K562 (cell line): ENCODE measurements at regions not wholly inside any gene's neighbourhood (a gene's known extent, or its start where the extent isn't known, plus 50 kb on each side); places are given as distances from the start of the nearest gene placed in this dataset.

Source experiments
- ATAC-seq: fragments of 200-7000 bp; cut with Tn5 transposase; 3 replicates; pipeline ENCODE4 v1.9.1; 2020; ENCODE audit warnings: moderate library complexity
- BruUV-seq: library from RNA; stranded (reverse); fragments of 400-500 nt; replicated peaks from 2 replicates; lab custom pipeline; 2021; lab: Mats Ljungman, UMichigan
- CTCF ChIA-PET: fragments of 300-600 bp; formaldehyde crosslinking; extraction: SDS; loops from one replicate; lab custom pipeline; 2021; ENCODE audit warnings: low intra/inter-chr PET ratio; lab: Yijun Ruan, JAX
- POLR2A ChIA-PET: fragments of 300-600, 350-650 bp; sonication (Branson Sonifier 250); formaldehyde crosslinking; extraction: SDS; loops from one replicate; lab custom pipeline; 2021; ENCODE audit warnings: antibody characterized with exemption, inconsistent platforms; lab: Yijun Ruan, JAX
- DNase-seq, 4 experiments: peaks; one replicate each; pipeline versions ENCODE4 v3.0.0 to v3.0.0-alpha.2; 2011 to 2018; ENCODE audit warnings: low spot score in 3 of 4, mixed read lengths in 3 of 4; ENCODE audit errors: extremely low read depth in 1 of 4
- FAIRE-seq: peaks from 2 replicates; lab custom pipeline; 2011; peaks lifted over from hg19 to GRCh38; lab: Jason Lieb, UNC
- H2AFZ ChIP-seq: 2 replicates; pipeline ENCODE4 v1.6.0; 2011; ENCODE audit warnings: low read depth, low read length, control low read depth, inconsistent platforms
- H3K27ac ChIP-seq: fragments of 200-600 bp; 3 replicates; pipeline ENCODE4 v1.8.0; 2011; ENCODE audit warnings: low read depth, mild to moderate bottlenecking, control low read depth, inconsistent platforms, low read length, moderate library complexity, mixed read lengths; ENCODE audit errors: extremely low read depth
- H3K27me3 ChIP-seq, 2 experiments: fragments of 300-600 bp in 1 of 2; 2 replicates in 1 of 2; 3 replicates in 1 of 2; pipeline versions ENCODE4 v1.6.0 to v1.8.0; 2011; ENCODE audit warnings: inconsistent platforms in 2 of 2, low read length in 2 of 2, mild to moderate bottlenecking in 1 of 2, mixed read lengths in 1 of 2, moderate library complexity in 1 of 2; ENCODE audit not compliant: control insufficient read depth in 2 of 2, insufficient read depth in 2 of 2
- H3K36me3 ChIP-seq: fragments of 300-600 bp; 3 replicates; pipeline ENCODE4 v1.8.0; 2011; ENCODE audit warnings: mild to moderate bottlenecking, low read length, inconsistent platforms; ENCODE audit not compliant: control insufficient read depth, insufficient read depth
- H3K4me1 ChIP-seq, 2 experiments: fragments of 200-600 bp in 1 of 2; replicated peaks in 1 of 2; 2 replicates in 1 of 2; 3 replicates in 1 of 2; pipeline versions ENCODE4 v1.5.1 to v1.8.0; 2011; ENCODE audit warnings: inconsistent platforms in 2 of 2, low read length in 2 of 2, mild to moderate bottlenecking in 1 of 2, mixed read lengths in 1 of 2, moderate library complexity in 1 of 2; ENCODE audit not compliant: control insufficient read depth in 2 of 2, insufficient read depth in 2 of 2
- H3K4me2 ChIP-seq: 2 replicates; pipeline ENCODE4 v1.6.1; 2011; ENCODE audit warnings: low read length, control low read depth, inconsistent platforms, mixed read lengths; ENCODE audit not compliant: insufficient read depth
- H3K4me3 ChIP-seq: fragments of 200-600 bp; sonication (generic), shearing (Covaris generic); 2 replicates; pipeline ENCODE4 v1.5.1; 2016; ENCODE audit warnings: control low read depth, inconsistent platforms
- H3K79me2 ChIP-seq: fragments of 200-600 bp; 3 replicates; pipeline ENCODE4 v1.8.0; 2011; ENCODE audit warnings: low read length, inconsistent platforms; ENCODE audit not compliant: control insufficient read depth, insufficient read depth
- H3K9ac ChIP-seq, 2 experiments: 2 replicates each; pipeline versions ENCODE4 v1.6.0 to v1.6.1; 2011; ENCODE audit warnings: low read depth in 2 of 2, low read length in 2 of 2, control low read depth in 1 of 2, inconsistent platforms in 1 of 2, mild to moderate bottlenecking in 1 of 2, mixed read lengths in 1 of 2; ENCODE audit not compliant: insufficient read depth in 1 of 2
- H3K9me1 ChIP-seq: one replicate; pipeline ENCODE4 v1.6.0; 2011; ENCODE audit warnings: inconsistent platforms, mild to moderate bottlenecking, low read length, moderate library complexity; ENCODE audit not compliant: control insufficient read depth, insufficient read depth
- H3K9me3 ChIP-seq: replicated peaks from 2 replicates; pipeline ENCODE4 v1.5.1; 2011; ENCODE audit warnings: low read depth, low read length, inconsistent platforms; ENCODE audit not compliant: control insufficient read depth, insufficient read depth
- H4K20me1 ChIP-seq: replicated peaks from 2 replicates; pipeline ENCODE4 v1.6.1; 2011; ENCODE audit warnings: low read length, inconsistent platforms, mixed read lengths; ENCODE audit not compliant: control insufficient read depth, insufficient read depth
- CBX8 ChIP-seq: fragments of 200-600 bp; sonication (generic); IDR thresholded peaks from 2 replicates; pipeline ENCODE4 v1.6.1; 2012; ENCODE audit warnings: borderline replicate concordance, mixed run types, low read depth, mild to moderate bottlenecking, moderate library complexity, mixed read lengths, low read length, control low read depth, inconsistent platforms; ENCODE audit not compliant: poor library complexity, severe bottlenecking; ENCODE audit errors: extremely low read depth
- CCNT2 ChIP-seq: IDR thresholded peaks from 2 replicates; pipeline ENCODE4 v1.6.1; 2011; ENCODE audit warnings: borderline replicate concordance, low read depth, mild to moderate bottlenecking, moderate library complexity, mixed read lengths, low read length; ENCODE audit not compliant: insufficient read length; ENCODE audit errors: extremely low read depth
- E2F8 ChIP-seq: fragments of 450-650 bp; IDR thresholded peaks from 2 replicates; pipeline ENCODE4 v1.7.1; 2018; ENCODE audit warnings: mild to moderate bottlenecking, low read depth; ENCODE audit not compliant: partially characterized antibody
- HDAC1 ChIP-seq, 2 experiments: fragments of 450-650 bp; IDR thresholded peaks; 2 replicates each; pipeline ENCODE4 v1.6.1; 2016 to 2017; ENCODE audit warnings: inconsistent platforms in 1 of 2, mild to moderate bottlenecking in 1 of 2, moderate library complexity in 1 of 2
- KLF6 ChIP-seq: fragments of 250-450 bp; sonication (Bioruptor Pico); IDR thresholded peaks from 2 replicates; pipeline ENCODE4 v1.4.0; 2020; ENCODE audit warnings: mild to moderate bottlenecking, moderate library complexity, borderline replicate concordance
- WGBS: fragments of 100-300 bp; shearing (Covaris generic); methylation state at CpG from one replicate; pipeline ENCODE4 v1.1.6; 2016; ENCODE audit warnings: low coverage, mixed read lengths; ENCODE audit not compliant: insufficient coverage; ENCODE audit errors: missing lambda C conversion rate; 5-methylcytosine and 5-hydroxymethylcytosine counted together
- in situ Hi-C: fragments of 300-500 bp; cut with MboI; formaldehyde crosslinking; loops from 4 replicates; pipeline ENCODE4 v1.15.0; 2018; ENCODE audit warnings: inconsistent platforms, mixed read lengths
- intact Hi-C: fragments of 100-400 bp; cut with micrococcal nuclease; formaldehyde crosslinking; loops from 2 replicates; pipeline ENCODE4 v1.14.2; 2022
- TF ChIP-seq, protein P1 (sequence below): sonication (generic); formaldehyde crosslinking; IDR thresholded peaks from 2 replicates; pipeline ENCODE4 v1.8.1; 2022; ENCODE audit warnings: missing genetic modification reagents
- TF ChIP-seq, protein P2 (sequence below), 2 experiments: fragments of 450-650 bp in 1 of 2; sonication (generic) in 1 of 2; formaldehyde crosslinking; conservative IDR thresholded peaks; 2 replicates each; pipeline versions ENCODE4 v1.4.0 to v1.8.1; 2020 to 2022; ENCODE audit warnings: mild to moderate bottlenecking in 1 of 2, missing genetic modification reagents in 1 of 2
- TF ChIP-seq, protein P3 (sequence below): fragments of 250-450 bp; sonication (Bioruptor Pico); IDR thresholded peaks from 2 replicates; pipeline ENCODE4 v1.5.0; 2021; ENCODE audit warnings: mild to moderate bottlenecking, borderline replicate concordance
- TF ChIP-seq, protein P4 (sequence below): fragments of 450-650 bp; conservative IDR thresholded peaks from 2 replicates; pipeline ENCODE4 v1.6.1; 2016; ENCODE audit warnings: missing genetic modification characterization, low read depth, mild to moderate bottlenecking, control low read depth, missing compliant biosample characterization

DNA sequence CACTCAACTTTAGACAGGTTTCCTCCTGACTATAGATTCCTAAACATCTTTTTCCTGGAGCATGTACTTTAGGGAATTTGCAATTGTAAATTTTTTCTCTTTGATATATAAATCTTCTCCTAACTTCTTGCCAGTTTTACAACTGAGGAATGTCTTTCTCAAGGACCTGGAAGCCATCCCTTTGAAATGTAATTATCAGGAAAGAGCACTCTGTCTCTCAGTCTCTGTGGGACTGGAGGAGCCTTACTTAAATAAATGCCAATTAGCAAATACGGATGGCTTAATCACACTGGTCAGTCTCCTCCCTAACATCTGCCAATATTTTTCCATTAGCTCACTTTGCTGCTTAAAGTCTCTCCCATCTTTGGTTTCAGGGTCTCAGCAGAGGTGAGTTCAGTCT lies 344.3 kb upstream of the ARRDC3 start (continued):
- TF ChIP-seq, protein P1, sequence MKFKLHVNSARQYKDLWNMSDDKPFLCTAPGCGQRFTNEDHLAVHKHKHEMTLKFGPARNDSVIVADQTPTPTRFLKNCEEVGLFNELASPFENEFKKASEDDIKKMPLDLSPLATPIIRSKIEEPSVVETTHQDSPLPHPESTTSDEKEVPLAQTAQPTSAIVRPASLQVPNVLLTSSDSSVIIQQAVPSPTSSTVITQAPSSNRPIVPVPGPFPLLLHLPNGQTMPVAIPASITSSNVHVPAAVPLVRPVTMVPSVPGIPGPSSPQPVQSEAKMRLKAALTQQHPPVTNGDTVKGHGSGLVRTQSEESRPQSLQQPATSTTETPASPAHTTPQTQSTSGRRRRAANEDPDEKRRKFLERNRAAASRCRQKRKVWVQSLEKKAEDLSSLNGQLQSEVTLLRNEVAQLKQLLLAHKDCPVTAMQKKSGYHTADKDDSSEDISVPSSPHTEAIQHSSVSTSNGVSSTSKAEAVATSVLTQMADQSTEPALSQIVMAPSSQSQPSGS (CRISPR knock-in tag), result no peak
- TF ChIP-seq CCNT2, result no peak
- TF ChIP-seq, protein P2, sequence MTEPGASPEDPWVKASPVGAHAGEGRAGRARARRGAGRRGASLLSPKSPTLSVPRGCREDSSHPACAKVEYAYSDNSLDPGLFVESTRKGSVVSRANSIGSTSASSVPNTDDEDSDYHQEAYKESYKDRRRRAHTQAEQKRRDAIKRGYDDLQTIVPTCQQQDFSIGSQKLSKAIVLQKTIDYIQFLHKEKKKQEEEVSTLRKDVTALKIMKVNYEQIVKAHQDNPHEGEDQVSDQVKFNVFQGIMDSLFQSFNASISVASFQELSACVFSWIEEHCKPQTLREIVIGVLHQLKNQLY (CRISPR knock-in tag; conservative IDR thresholded peaks at IDR 0.05), result no peak

DNA sequence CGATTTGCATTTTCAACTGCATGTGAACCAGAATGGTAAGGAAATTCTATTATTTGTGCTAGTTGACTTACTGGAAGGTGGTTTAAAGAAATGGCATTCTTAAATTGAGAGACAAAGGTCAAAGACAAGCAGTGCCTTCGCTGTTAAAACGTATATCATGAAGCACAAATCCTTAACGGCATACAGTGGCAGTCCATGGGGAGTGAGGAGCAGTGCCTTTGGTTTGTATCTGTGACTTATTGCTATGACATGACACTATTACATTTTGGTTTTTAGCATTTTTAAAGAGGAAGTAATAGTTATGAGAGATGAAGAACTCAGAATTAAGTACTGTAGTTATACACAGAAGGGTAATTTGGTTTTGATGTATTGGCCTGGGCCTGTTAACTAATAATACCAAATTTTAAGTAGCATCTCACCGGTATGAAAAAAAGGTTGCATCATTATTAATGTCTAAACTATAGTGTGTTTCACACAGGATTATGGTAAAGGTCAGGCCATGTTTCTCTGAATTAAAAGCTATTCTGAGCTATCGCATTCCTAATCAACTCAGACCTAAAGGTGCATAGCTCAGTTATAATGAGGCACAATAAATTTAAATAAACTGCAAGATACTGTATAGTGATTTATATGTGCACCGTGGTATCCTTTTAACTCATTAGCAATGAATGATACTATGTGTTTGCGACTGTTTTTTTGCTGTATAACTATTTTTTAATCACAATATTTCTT lies 339.8 kb upstream of the ARRDC3 start:
- H3K79me2 ChIP-seq, result no peaks in the 10 kb centered on the region
- ChIA-PET POLR2A (no interaction called here), CTCF (no interaction called here)
- no peak overlapping the region for H3K9ac ChIP-seq
- DNase-seq (no peak), FAIRE-seq (no peak), ATAC-seq (no peak)
- no peak overlapping the region for H3K4me2 ChIP-seq
- in situ Hi-C loops (no loop called here), intact Hi-C loops (no loop called here)
- WGBS, result 1% methylated on average over 8 of the region's 8 CpGs
- no peak overlapping the region for H2AFZ ChIP-seq
- no peak overlapping the region for H3K4me3 ChIP-seq
- no TSS peak for BruUV-seq
- no peaks in the 10 kb centered on the region for H3K9me3 ChIP-seq
- H3K36me3 ChIP-seq, result no peaks in the 10 kb centered on the region
- no peaks in the 10 kb centered on the region for H3K27me3 ChIP-seq
- no peaks in the 10 kb centered on the region for H3K4me1 ChIP-seq
- no peaks in the 10 kb centered on the region for H4K20me1 ChIP-seq
- H3K27ac ChIP-seq, result no peak overlapping the region
- H3K9me1 ChIP-seq, result no peaks in the 10 kb centered on the region
- no peak for TF ChIP-seq CBX8
- TF ChIP-seq HDAC1 (IDR thresholded peaks at IDR 0.05), result no peak
- TF ChIP-seq, protein P3, sequence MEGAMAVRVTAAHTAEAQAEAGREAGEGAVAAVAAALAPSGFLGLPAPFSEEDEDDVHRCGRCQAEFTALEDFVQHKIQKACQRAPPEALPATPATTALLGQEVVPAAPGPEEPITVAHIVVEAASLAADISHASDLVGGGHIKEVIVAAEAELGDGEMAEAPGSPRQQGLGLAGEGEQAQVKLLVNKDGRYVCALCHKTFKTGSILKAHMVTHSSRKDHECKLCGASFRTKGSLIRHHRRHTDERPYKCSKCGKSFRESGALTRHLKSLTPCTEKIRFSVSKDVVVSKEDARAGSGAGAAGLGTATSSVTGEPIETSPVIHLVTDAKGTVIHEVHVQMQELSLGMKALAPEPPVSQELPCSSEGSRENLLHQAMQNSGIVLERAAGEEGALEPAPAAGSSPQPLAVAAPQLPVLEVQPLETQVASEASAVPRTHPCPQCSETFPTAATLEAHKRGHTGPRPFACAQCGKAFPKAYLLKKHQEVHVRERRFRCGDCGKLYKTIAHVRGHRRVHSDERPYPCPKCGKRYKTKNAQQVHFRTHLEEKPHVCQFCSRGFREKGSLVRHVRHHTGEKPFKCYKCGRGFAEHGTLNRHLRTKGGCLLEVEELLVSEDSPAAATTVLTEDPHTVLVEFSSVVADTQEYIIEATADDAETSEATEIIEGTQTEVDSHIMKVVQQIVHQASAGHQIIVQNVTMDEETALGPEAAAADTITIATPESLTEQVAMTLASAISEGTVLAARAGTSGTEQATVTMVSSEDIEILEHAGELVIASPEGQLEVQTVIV (CRISPR knock-in tag), result no peak
- TF ChIP-seq, protein P4, sequence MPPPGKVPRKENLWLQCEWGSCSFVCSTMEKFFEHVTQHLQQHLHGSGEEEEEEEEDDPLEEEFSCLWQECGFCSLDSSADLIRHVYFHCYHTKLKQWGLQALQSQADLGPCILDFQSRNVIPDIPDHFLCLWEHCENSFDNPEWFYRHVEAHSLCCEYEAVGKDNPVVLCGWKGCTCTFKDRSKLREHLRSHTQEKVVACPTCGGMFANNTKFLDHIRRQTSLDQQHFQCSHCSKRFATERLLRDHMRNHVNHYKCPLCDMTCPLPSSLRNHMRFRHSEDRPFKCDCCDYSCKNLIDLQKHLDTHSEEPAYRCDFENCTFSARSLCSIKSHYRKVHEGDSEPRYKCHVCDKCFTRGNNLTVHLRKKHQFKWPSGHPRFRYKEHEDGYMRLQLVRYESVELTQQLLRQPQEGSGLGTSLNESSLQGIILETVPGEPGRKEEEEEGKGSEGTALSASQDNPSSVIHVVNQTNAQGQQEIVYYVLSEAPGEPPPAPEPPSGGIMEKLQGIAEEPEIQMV (tag), result no peak
- no peak for TF ChIP-seq KLF6
- no peak for TF ChIP-seq E2F8
